Gastroesophageal sphincter (tissue), 4 donors: ENCODE measurements at regions not wholly inside any gene's neighbourhood (a gene's known extent, or its start where the extent isn't known, plus 50 kb on each side); places are given as distances from the start of the nearest gene placed in this dataset.
"Not testable (repeated sequence)": the region's sequence is repeated elsewhere in the genome, so short reads cannot be mapped to it uniquely, and the experiment has no call there.

ENCODE experiments used
- ATAC-seq: fragments of 150-250 bp; one replicate; pipeline ENCODE4 v1.9.1; 2016; ENCODE audit warnings: mild to moderate bottlenecking, moderate library complexity
- H3K27ac ChIP-seq, 4 donors: fragments of 200-600 bp; sonication (generic) in 3 of 4; 1 replicate in 3 of 4; 2 replicates in 1 of 4; pipeline ENCODE4 v1.5.1; 2016 to 2019
- H3K27me3 ChIP-seq: fragments of 200-600 bp; sonication (generic); one replicate; pipeline ENCODE4 v1.5.1; 2019
- H3K36me3 ChIP-seq, 2 donors: fragments of 200-600 bp; sonication (generic); one replicate each; pipeline ENCODE4 v1.5.1; 2019; ENCODE audit warnings: control low read depth in 1 of 2
- H3K4me1 ChIP-seq, 3 donors: fragments of 200-600 bp; sonication (generic); 1 replicate in 2 of 3; 2 replicates in 1 of 3; pipeline ENCODE4 v1.5.1; 2016 to 2019; ENCODE audit warnings: control low read depth in 2 of 3
- H3K4me3 ChIP-seq, 2 donors: fragments of 200-600 bp; sonication (generic); one replicate each; pipeline ENCODE4 v1.5.1; 2019; ENCODE audit warnings: mild to moderate bottlenecking in 1 of 2, moderate library complexity in 1 of 2
- H3K9me3 ChIP-seq, 3 donors: fragments of 200-600 bp; sonication (generic); one replicate each; pipeline ENCODE4 v1.5.1; 2017 to 2019; ENCODE audit warnings: control low read depth in 2 of 3
- WGBS, 2 donors: methylation state at CpG; one replicate each; pipeline ENCODE4 v1.1.5; 2018; ENCODE audit warnings: low coverage in 1 of 2; 5-methylcytosine and 5-hydroxymethylcytosine counted together

- peak; percentile 16 for ATAC-seq
- not testable (repeated sequence) for H3K27me3 ChIP-seq, H3K36me3 ChIP-seq, H3K4me1 ChIP-seq, H3K27ac ChIP-seq, H3K4me3 ChIP-seq, H3K9me3 ChIP-seq
- no CpG with 5 or more reads among the region's 10 CpGs for WGBS, 2 donors
These were observed 248.9 kb upstream of the FAM240B start for GRCh38 chr9:38968651-38969374.

GRCh38 chr9:38967866-38968265 is 247.9 kb upstream of the FAM240B start:
- H3K27me3 ChIP-seq, H3K4me1 ChIP-seq, H3K9me3 ChIP-seq, ATAC-seq, H3K4me3 ChIP-seq, H3K27ac ChIP-seq, H3K36me3 ChIP-seq: not testable (repeated sequence)
- WGBS, 2 donors, result no CpG with 5 or more reads among the region's 6 CpGs

GRCh38 chr9:38967285-38967684 is 247.4 kb upstream of the FAM240B start:
- H3K27me3 ChIP-seq, ATAC-seq, H3K9me3 ChIP-seq, H3K4me1 ChIP-seq, H3K36me3 ChIP-seq, H3K27ac ChIP-seq, H3K4me3 ChIP-seq: not testable (repeated sequence)
- WGBS, 2 donors, result no CpG with 5 or more reads among the region's 3 CpGs

- no CpG with 5 or more reads among the region's 4 CpGs for WGBS, 2 donors
- not testable (repeated sequence) for H3K4me1 ChIP-seq, H3K4me3 ChIP-seq, H3K27me3 ChIP-seq, ATAC-seq, H3K9me3 ChIP-seq, H3K27ac ChIP-seq, H3K36me3 ChIP-seq
These were observed 239.9 kb upstream of the FAM240B start for GRCh38 chr9:38959812-38960211.

- 80% methylated on average over 3 of the region's 4 CpGs; no CpG with 5 or more reads in 1 of the 2 donors for WGBS, 2 donors
- not testable (repeated sequence) for ATAC-seq, H3K4me1 ChIP-seq
These were observed 235.9 kb upstream of the FAM240B start for GRCh38 chr9:38955837-38956236.

GRCh38 chr9:38952715-38953341 is 232.9 kb upstream of the FAM240B start:
- not testable (repeated sequence) for H3K27me3 ChIP-seq, H3K27ac ChIP-seq, H3K9me3 ChIP-seq, H3K4me1 ChIP-seq, ATAC-seq, H3K4me3 ChIP-seq, H3K36me3 ChIP-seq
- WGBS, 2 donors, result 74 to 100% methylated on average over 1 to 2 of the region's 8 CpGs

More at GRCh38 chr9:38955837-38956236, 235.9 kb upstream of the FAM240B start:
- not testable (repeated sequence) for H3K9me3 ChIP-seq, H3K4me3 ChIP-seq, H3K27ac ChIP-seq, H3K36me3 ChIP-seq, H3K27me3 ChIP-seq

GRCh38 chr9:38945929-38946570 is 226.1 kb upstream of the FAM240B start:
- not testable (repeated sequence) for H3K27me3 ChIP-seq, H3K36me3 ChIP-seq, H3K9me3 ChIP-seq, ATAC-seq, H3K4me1 ChIP-seq, H3K27ac ChIP-seq, H3K4me3 ChIP-seq
- no CpG with 5 or more reads among the region's 8 CpGs for WGBS, 2 donors

- H3K27ac ChIP-seq, H3K27me3 ChIP-seq, ATAC-seq, H3K9me3 ChIP-seq, H3K4me1 ChIP-seq, H3K4me3 ChIP-seq, H3K36me3 ChIP-seq: not testable (repeated sequence)
- WGBS, 2 donors, result no CpG with 5 or more reads among the region's 4 CpGs
These were observed 225.0 kb upstream of the FAM240B start for GRCh38 chr9:38944881-38945449.

- not testable (repeated sequence) for ATAC-seq, H3K36me3 ChIP-seq
These were observed 220.6 kb upstream of the FAM240B start for GRCh38 chr9:38940501-38940900.

GRCh38 chr9:38938637-38939036 is 218.7 kb upstream of the FAM240B start:
- H3K36me3 ChIP-seq, H3K9me3 ChIP-seq, H3K4me3 ChIP-seq, H3K4me1 ChIP-seq, H3K27me3 ChIP-seq, ATAC-seq, H3K27ac ChIP-seq: not testable (repeated sequence)
- no CpG with 5 or more reads among the region's 4 CpGs for WGBS, 2 donors

More at GRCh38 chr9:38940501-38940900, 220.6 kb upstream of the FAM240B start:
- WGBS, 2 donors, result no CpG with 5 or more reads among the region's 9 CpGs
- H3K4me1 ChIP-seq, H3K27me3 ChIP-seq, H3K9me3 ChIP-seq, H3K27ac ChIP-seq, H3K4me3 ChIP-seq: not testable (repeated sequence)

- H3K36me3 ChIP-seq, H3K4me3 ChIP-seq, H3K27me3 ChIP-seq, H3K4me1 ChIP-seq, H3K9me3 ChIP-seq, H3K27ac ChIP-seq, ATAC-seq: not testable (repeated sequence)
- 60 to 79% methylated on average over 2 of the region's 4 CpGs for WGBS, 2 donors
These were observed 208.0 kb upstream of the FAM240B start for GRCh38 chr9:38927970-38928369.

- not testable (repeated sequence) for H3K4me1 ChIP-seq, H3K27ac ChIP-seq, H3K4me3 ChIP-seq, H3K9me3 ChIP-seq, ATAC-seq, H3K27me3 ChIP-seq, H3K36me3 ChIP-seq
- no CpG with 5 or more reads among the region's 3 CpGs for WGBS, 2 donors
These were observed 206.6 kb upstream of the FAM240B start for GRCh38 chr9:38926565-38926964.

- H3K4me3 ChIP-seq, H3K9me3 ChIP-seq, H3K27me3 ChIP-seq, H3K27ac ChIP-seq, ATAC-seq, H3K36me3 ChIP-seq, H3K4me1 ChIP-seq: not testable (repeated sequence)
- WGBS, 2 donors, result no CpG with 5 or more reads among the region's 3 CpGs
These were observed 201.3 kb upstream of the FAM240B start for GRCh38 chr9:38921253-38921652.
